H9 (cell line): ENCODE measurements at regions not wholly inside any gene's neighbourhood (a gene's known extent, or its start where the extent isn't known, plus 50 kb on each side); places are given as distances from the start of the nearest gene placed in this dataset.

Experiments
- DNase-seq: peaks from one replicate; pipeline ENCODE4 v3.0.0-alpha.2; 2017
- H2AFZ ChIP-seq: one replicate; pipeline ENCODE4 v1.6.1; 2013; ENCODE audit warnings: mild to moderate bottlenecking, low read length, control low read depth, moderate library complexity
- H2AK5ac ChIP-seq: 2 replicates; pipeline ENCODE4 v1.6.1; 2013; ENCODE audit warnings: low read length, control low read depth, mixed read lengths; ENCODE audit not compliant: insufficient read length
- H2BK120ac ChIP-seq: one replicate; pipeline ENCODE4 v1.6.1; 2013; ENCODE audit warnings: low read depth, mild to moderate bottlenecking, low read length, control low read depth, inconsistent platforms; ENCODE audit not compliant: poor library complexity, severe bottlenecking
- H2BK12ac ChIP-seq: 2 replicates; pipeline ENCODE4 v1.6.1; 2013; ENCODE audit warnings: low read length, control low read depth, mixed read lengths, low read depth; ENCODE audit not compliant: insufficient read length
- H2BK15ac ChIP-seq: 2 replicates; pipeline ENCODE4 v1.6.1; 2013; ENCODE audit warnings: low read depth, low read length, control low read depth
- H2BK20ac ChIP-seq: one replicate; pipeline ENCODE4 v1.6.1; 2013; ENCODE audit warnings: low read depth, mild to moderate bottlenecking, low read length, control low read depth, inconsistent platforms; ENCODE audit not compliant: poor library complexity, severe bottlenecking
- H2BK5ac ChIP-seq: 2 replicates; pipeline ENCODE4 v1.6.1; 2013; ENCODE audit warnings: low read length, control low read depth, mixed read lengths; ENCODE audit not compliant: insufficient read length
- H3K14ac ChIP-seq: 2 replicates; pipeline ENCODE4 v1.6.1; 2013; ENCODE audit warnings: low read length, control low read depth; ENCODE audit not compliant: insufficient read depth
- H3K18ac ChIP-seq: 2 replicates; pipeline ENCODE4 v1.6.1; 2013; ENCODE audit warnings: low read depth, mild to moderate bottlenecking, mixed read lengths, low read length, control low read depth; ENCODE audit not compliant: insufficient read length
- H3K23ac ChIP-seq: 2 replicates; pipeline ENCODE4 v1.6.1; 2013; ENCODE audit warnings: low read length, control low read depth, mixed read lengths, low read depth; ENCODE audit not compliant: insufficient read length
- H3K23me2 ChIP-seq: 2 replicates; pipeline ENCODE4 v1.6.1; 2013; ENCODE audit warnings: low read depth, mild to moderate bottlenecking, mixed read lengths, low read length, control low read depth; ENCODE audit not compliant: insufficient read length, poor library complexity, severe bottlenecking
- H3K27ac ChIP-seq: 2 replicates; pipeline ENCODE4 v1.5.1; 2013; ENCODE audit warnings: low read length, control low read depth, mixed read lengths, low read depth; ENCODE audit not compliant: insufficient read length
- H3K27me3 ChIP-seq: 2 replicates; pipeline ENCODE4 v1.6.1; 2013; ENCODE audit warnings: low read length, control low read depth, inconsistent platforms; ENCODE audit not compliant: insufficient read depth
- H3K4ac ChIP-seq: 2 replicates; pipeline ENCODE4 v1.6.1; 2013; ENCODE audit warnings: low read depth, mild to moderate bottlenecking, control low read depth, inconsistent platforms, low read length, moderate library complexity
- H3K4me1 ChIP-seq: 2 replicates; pipeline ENCODE4 v1.6.1; 2013; ENCODE audit warnings: low read length, control low read depth, inconsistent platforms; ENCODE audit not compliant: insufficient read depth
- H3K4me2 ChIP-seq: 2 replicates; pipeline ENCODE4 v1.6.1; 2013; ENCODE audit warnings: low read length, control low read depth, mixed read lengths; ENCODE audit not compliant: insufficient read length, insufficient read depth
- H3K56ac ChIP-seq: 2 replicates; pipeline ENCODE4 v1.6.1; 2013; ENCODE audit warnings: low read depth, mild to moderate bottlenecking, mixed read lengths, low read length, control low read depth; ENCODE audit not compliant: insufficient read length
- H3K79me1 ChIP-seq: 2 replicates; pipeline ENCODE4 v1.6.1; 2013; ENCODE audit warnings: low read depth, mild to moderate bottlenecking, moderate library complexity, low read length, control low read depth, inconsistent platforms; ENCODE audit not compliant: insufficient read depth, poor library complexity, severe bottlenecking
- H3K79me2 ChIP-seq: 2 replicates; pipeline ENCODE4 v1.6.1; 2013; ENCODE audit warnings: low read length, control low read depth, inconsistent platforms; ENCODE audit not compliant: insufficient read depth
- H3K9ac ChIP-seq: 2 replicates; pipeline ENCODE4 v1.6.1; 2013; ENCODE audit warnings: low read length, control low read depth, mixed read lengths; ENCODE audit not compliant: insufficient read length; ENCODE audit errors: extremely low read depth
- H3K9me3 ChIP-seq: one replicate; pipeline ENCODE4 v1.6.1; 2013; ENCODE audit warnings: low read depth, low read length, inconsistent platforms; ENCODE audit not compliant: control insufficient read depth
- H3T11ph ChIP-seq: one replicate; pipeline ENCODE4 v1.6.1; 2013; ENCODE audit warnings: mild to moderate bottlenecking, low read length, control low read depth, inconsistent platforms
- H4K20me1 ChIP-seq: one replicate; pipeline ENCODE4 v1.6.1; 2013; ENCODE audit not compliant: control insufficient read depth, insufficient read length, insufficient read depth
- H4K5ac ChIP-seq: 2 replicates; pipeline ENCODE4 v1.6.1; 2013; ENCODE audit warnings: low read depth, mild to moderate bottlenecking, mixed read lengths, low read length, control low read depth; ENCODE audit not compliant: insufficient read length
- H4K8ac ChIP-seq: replicated peaks from 2 replicates; pipeline ENCODE4 v1.6.1; 2013; ENCODE audit warnings: low read length, control low read depth, mixed read lengths, low read depth; ENCODE audit not compliant: insufficient read length
- H4K91ac ChIP-seq: 2 replicates; pipeline ENCODE4 v1.6.1; 2013; ENCODE audit warnings: low read depth, mild to moderate bottlenecking, moderate library complexity, mixed read lengths, low read length, control low read depth; ENCODE audit not compliant: insufficient read length
- H3K27ac Mint-ChIP-seq, 3 experiments: 2 replicates in 2 of 3; 3 replicates in 1 of 3; pipeline ENCODE4 v1.8.0; 2020 to 2021; ENCODE audit warnings: mixed read lengths in 3 of 3, mild to moderate bottlenecking in 1 of 3, moderate library complexity in 1 of 3
- H3K27me3 Mint-ChIP-seq: 2 replicates; pipeline ENCODE4 v1.8.0; 2021; ENCODE audit warnings: low read depth, mild to moderate bottlenecking, moderate library complexity, mixed read lengths
- H3K36me3 Mint-ChIP-seq, 3 experiments: 2 replicates in 2 of 3; 3 replicates in 1 of 3; pipeline ENCODE4 v1.8.0; 2020 to 2021; ENCODE audit warnings: low read depth in 3 of 3, mixed read lengths in 3 of 3; ENCODE audit not compliant: insufficient read depth in 1 of 3
- H3K4me1 Mint-ChIP-seq, 2 experiments: 2 replicates each; pipeline ENCODE4 v1.8.0; 2020; ENCODE audit warnings: mixed read lengths in 2 of 2
- H3K4me3 Mint-ChIP-seq, 2 experiments: 2 replicates in 1 of 2; 3 replicates in 1 of 2; pipeline ENCODE4 v1.8.0; 2020 to 2021; ENCODE audit warnings: mild to moderate bottlenecking in 2 of 2, mixed read lengths in 2 of 2, moderate library complexity in 1 of 2
- H3K9me3 Mint-ChIP-seq, 2 experiments: 2 replicates in 1 of 2; 3 replicates in 1 of 2; pipeline ENCODE4 v1.8.0; 2020; ENCODE audit warnings: mild to moderate bottlenecking in 2 of 2, mixed read lengths in 2 of 2, moderate library complexity in 1 of 2
- CTCF ChIP-seq: fragments of 200-600 bp; sonication (generic); conservative IDR thresholded peaks from 3 replicates; pipeline ENCODE4 v1.8.0; 2021; ENCODE audit warnings: antibody characterized with exemption, mild to moderate bottlenecking
- WGBS: extraction: QIAGEN DNeasy Blood & Tissue Kit; methylation state at CpG from one replicate; pipeline ENCODE4 v1.1.7; 2013; ENCODE audit warnings: missing lambda C conversion rate, low lambda C conversion rate, mixed read lengths; ENCODE audit not compliant: insufficient read length; ENCODE audit errors: extremely low coverage; 5-methylcytosine and 5-hydroxymethylcytosine counted together

GRCh38 chr6:155791186-155791585 lies 335.5 kb upstream of the NOX3 start:
- H3K27me3 Mint-ChIP-seq: no peaks in the 10 kb centered on the region
- H2AK5ac ChIP-seq: no peak overlapping the region
- no peak overlapping the region for H2BK120ac ChIP-seq
- H4K8ac ChIP-seq: no peak overlapping the region
- H3K27ac Mint-ChIP-seq: peak overlapping the region in 1 of 3 experiments; percentile 65; a peak in 2 of 7 replicates
- H3K4me1 ChIP-seq: no peaks in the 10 kb centered on the region
- no peak overlapping the region for H3T11ph ChIP-seq
- WGBS: no CpG with 5 or more reads among the region's 7 CpGs
- H3K4me2 ChIP-seq: no peak overlapping the region
- H3K9me3 ChIP-seq: peaks cover 5% of the 10 kb centered on the region
- H3K79me2 ChIP-seq: no peaks in the 10 kb centered on the region
- H3K79me1 ChIP-seq: no peaks in the 10 kb centered on the region
- H3K27ac ChIP-seq: no peak overlapping the region
- H3K9me3 Mint-ChIP-seq: peaks cover 27 to 36% of the 10 kb centered on the region in 2 experiments
- no peak overlapping the region for H2AFZ ChIP-seq
- no peak overlapping the region for H2BK12ac ChIP-seq
- H3K36me3 Mint-ChIP-seq: peaks cover 9 to 45% (median 15%) of the 10 kb centered on the region in 3 experiments
- H2BK15ac ChIP-seq: no peak overlapping the region
- H3K4me1 Mint-ChIP-seq: peaks cover 11 to 13% of the 10 kb centered on the region in 2 experiments
- H3K4me3 Mint-ChIP-seq: no peak overlapping the region
- DNase-seq: no peak
- no peak overlapping the region for H3K18ac ChIP-seq
- H3K23ac ChIP-seq: no peak overlapping the region
- H3K14ac ChIP-seq: no peak overlapping the region
- no peak overlapping the region for H3K4ac ChIP-seq
- no peaks in the 10 kb centered on the region for H4K20me1 ChIP-seq
- H3K9ac ChIP-seq: no peak overlapping the region
- no peaks in the 10 kb centered on the region for H3K27me3 ChIP-seq
- H3K56ac ChIP-seq: no peak overlapping the region
- H2BK20ac ChIP-seq: no peak overlapping the region
- no peak overlapping the region for H2BK5ac ChIP-seq
- H4K5ac ChIP-seq: no peak overlapping the region
- no peaks in the 10 kb centered on the region for H3K23me2 ChIP-seq
- no peak overlapping the region for H4K91ac ChIP-seq
- TF ChIP-seq CTCF: no peak
